Muscle of leg (tissue), 3 donors: ENCODE measurements at regions not wholly inside any gene's neighbourhood (a gene's known extent, or its start where the extent isn't known, plus 50 kb on each side); places are given as distances from the start of the nearest gene placed in this dataset.
"Not testable (repeated sequence)": the region's sequence is repeated elsewhere in the genome, so short reads cannot be mapped to it uniquely, and the experiment has no call there.

ENCODE experiments used
- DNase-seq: peaks from one replicate; pipeline ENCODE4 v3.0.0; 2013
- H3K27ac ChIP-seq: one replicate; pipeline ENCODE4 v1.5.1; 2013; ENCODE audit warnings: mild to moderate bottlenecking, low read length, control low read depth
- H3K27me3 ChIP-seq: one replicate; pipeline ENCODE4 v1.6.1; 2013; ENCODE audit warnings: low read length; ENCODE audit not compliant: control insufficient read depth, insufficient read depth
- H3K36me3 ChIP-seq: one replicate; pipeline ENCODE4 v1.6.1; 2013; ENCODE audit warnings: low read length; ENCODE audit not compliant: control insufficient read depth, insufficient read depth
- H3K4me1 ChIP-seq: one replicate; pipeline ENCODE4 v1.6.1; 2013; ENCODE audit warnings: low read length; ENCODE audit not compliant: control insufficient read depth, insufficient read depth
- H3K4me3 ChIP-seq: one replicate; pipeline ENCODE4 v1.5.1; 2013; ENCODE audit warnings: low read length, control low read depth
- H3K9me3 ChIP-seq: replicated peaks from 2 replicates; pipeline ENCODE4 v1.6.1; 2013; ENCODE audit warnings: low read depth, low read length; ENCODE audit not compliant: control insufficient read depth
- WGBS: methylation state at CpG from one replicate; pipeline ENCODE4 v1.1.5; 2013; ENCODE audit warnings: missing lambda C conversion rate; ENCODE audit not compliant: insufficient coverage; 5-methylcytosine and 5-hydroxymethylcytosine counted together

GRCh38 chr5:36402512-36402906 lies 100.8 kb upstream of the RANBP3L start:
- 88% methylated on average over 1 of the region's 3 CpGs for WGBS
- Histone ChIP-seq H3K27me3 (no peaks in the 10 kb centered on the region), H3K4me3 (no peak overlapping the region), H3K27ac (no peak overlapping the region), H3K4me1 (no peaks in the 10 kb centered on the region), H3K9me3 (no peaks in the 10 kb centered on the region), H3K36me3 (no peaks in the 10 kb centered on the region)
- no peak for DNase-seq

- Histone ChIP-seq H3K27ac (no peak overlapping the region), H3K4me1 (no peaks in the 10 kb centered on the region), H3K27me3 (no peaks in the 10 kb centered on the region), H3K4me3 (no peak overlapping the region), H3K36me3 (no peaks in the 10 kb centered on the region), H3K9me3 (no peaks in the 10 kb centered on the region)
- 62% methylated on average over 5 of the region's 5 CpGs for WGBS
- peak; percentile 30 for DNase-seq
These were observed 102.1 kb upstream of the RANBP3L start for GRCh38 chr5:36403632-36404311.

- H3K27ac ChIP-seq, result no peak overlapping the region
- no CpG with 5 or more reads among the region's 1 CpG for WGBS
These were observed 104.3 kb upstream of the RANBP3L start for GRCh38 chr5:36406023-36406422.

GRCh38 chr5:36407396-36407795 lies 105.7 kb upstream of the RANBP3L start:
- WGBS, result no CpG with 5 or more reads among the region's 2 CpGs

More at GRCh38 chr5:36406023-36406422, 104.3 kb upstream of the RANBP3L start:
- H3K36me3 ChIP-seq, result no peaks in the 10 kb centered on the region
- H3K4me1 ChIP-seq, result no peaks in the 10 kb centered on the region
- no peak overlapping the region for H3K4me3 ChIP-seq
- H3K27me3 ChIP-seq, result no peaks in the 10 kb centered on the region
- DNase-seq, result no peak
- no peaks in the 10 kb centered on the region for H3K9me3 ChIP-seq

GRCh38 chr5:36409711-36410110 lies 108.0 kb upstream of the RANBP3L start:
- H3K36me3 ChIP-seq, DNase-seq, H3K4me1 ChIP-seq, H3K27me3 ChIP-seq, H3K27ac ChIP-seq, H3K4me3 ChIP-seq, H3K9me3 ChIP-seq: not testable (repeated sequence)

More at GRCh38 chr5:36407396-36407795, 105.7 kb upstream of the RANBP3L start:
- Histone ChIP-seq H3K36me3 (no peaks in the 10 kb centered on the region), H3K4me3 (no peak overlapping the region), H3K27ac (no peak overlapping the region), H3K27me3 (no peaks in the 10 kb centered on the region), H3K4me1 (no peaks in the 10 kb centered on the region), H3K9me3 (no peaks in the 10 kb centered on the region)
- no peak for DNase-seq

- not testable (repeated sequence) for H3K9me3 ChIP-seq, DNase-seq, H3K36me3 ChIP-seq, H3K27me3 ChIP-seq, H3K27ac ChIP-seq, H3K4me3 ChIP-seq, H3K4me1 ChIP-seq
- no CpG with 5 or more reads among the region's 2 CpGs for WGBS
These were observed 109.0 kb upstream of the RANBP3L start for GRCh38 chr5:36410672-36411071.

GRCh38 chr5:36414869-36415282 lies 113.2 kb upstream of the RANBP3L start:
- Histone ChIP-seq H3K36me3 (no peaks in the 10 kb centered on the region), H3K4me3 (no peak overlapping the region), H3K27ac (no peak overlapping the region), H3K9me3 (no peaks in the 10 kb centered on the region), H3K27me3 (no peaks in the 10 kb centered on the region), H3K4me1 (no peaks in the 10 kb centered on the region)
- WGBS, result no CpG with 5 or more reads among the region's 3 CpGs
- DNase-seq, result peak; percentile 70

GRCh38 chr5:36416605-36417004 lies 114.9 kb upstream of the RANBP3L start:
- no peak overlapping the region for H3K4me3 ChIP-seq
- no peaks in the 10 kb centered on the region for H3K27me3 ChIP-seq
- H3K36me3 ChIP-seq, result no peaks in the 10 kb centered on the region
- DNase-seq, result no peak
- no peak overlapping the region for H3K27ac ChIP-seq
- H3K9me3 ChIP-seq, result no peaks in the 10 kb centered on the region
- no peaks in the 10 kb centered on the region for H3K4me1 ChIP-seq

GRCh38 chr5:36417221-36417620 lies 115.5 kb upstream of the RANBP3L start:
- no peak for DNase-seq
- Histone ChIP-seq H3K4me3 (no peak overlapping the region), H3K27me3 (no peaks in the 10 kb centered on the region), H3K4me1 (no peaks in the 10 kb centered on the region), H3K9me3 (no peaks in the 10 kb centered on the region), H3K27ac (no peak overlapping the region), H3K36me3 (no peaks in the 10 kb centered on the region)
- WGBS, result 90% methylated on average over 2 of the region's 3 CpGs

GRCh38 chr5:36417668-36418067 lies 116.0 kb upstream of the RANBP3L start:
- no peak overlapping the region for H3K4me3 ChIP-seq
- WGBS, result no CpG with 5 or more reads among the region's 4 CpGs
- no peaks in the 10 kb centered on the region for H3K9me3 ChIP-seq
- no peaks in the 10 kb centered on the region for H3K27me3 ChIP-seq
- no peak overlapping the region for H3K27ac ChIP-seq
- no peaks in the 10 kb centered on the region for H3K36me3 ChIP-seq
- no peaks in the 10 kb centered on the region for H3K4me1 ChIP-seq
- no peak for DNase-seq
